Hepatocyte (in vitro differentiated cells): ENCODE measurements at regions not wholly inside any gene's neighbourhood (a gene's known extent, or its start where the extent isn't known, plus 50 kb on each side); places are given as distances from the start of the nearest gene placed in this dataset.

ENCODE experiments used
- DNase-seq: peaks from one replicate; pipeline ENCODE4 v3.0.0-alpha.2; 2016; ENCODE audit warnings: low spot score
- H2AFZ ChIP-seq: fragments of 200-600 bp; sonication (generic); 2 replicates; pipeline ENCODE4 v1.6.0; 2016; ENCODE audit warnings: antibody characterized with exemption, mild to moderate bottlenecking
- H3K27ac ChIP-seq: fragments of 200-600 bp; sonication (generic); 2 replicates; pipeline ENCODE4 v1.5.1; 2016; ENCODE audit warnings: mild to moderate bottlenecking
- H3K27me3 ChIP-seq: fragments of 200-600 bp; sonication (generic); 2 replicates; pipeline ENCODE4 v1.6.1; 2016
- H3K36me3 ChIP-seq: fragments of 200-600 bp; sonication (generic); replicated peaks from 2 replicates; pipeline ENCODE4 v1.5.1; 2016; ENCODE audit warnings: low read depth; ENCODE audit not compliant: insufficient read depth
- H3K4me1 ChIP-seq: fragments of 200-600 bp; sonication (generic); 2 replicates; pipeline ENCODE4 v1.5.1; 2016; ENCODE audit warnings: mild to moderate bottlenecking, moderate library complexity; ENCODE audit not compliant: insufficient read depth
- H3K4me2 ChIP-seq: fragments of 200-600 bp; sonication (generic); 2 replicates; pipeline ENCODE4 v1.6.0; 2016
- H3K4me3 ChIP-seq: fragments of 200-600 bp; sonication (generic); 2 replicates; pipeline ENCODE4 v1.5.1; 2016; ENCODE audit warnings: mild to moderate bottlenecking
- H3K79me2 ChIP-seq: fragments of 200-600 bp; sonication (generic); 2 replicates; pipeline ENCODE4 v1.6.0; 2017; ENCODE audit warnings: mild to moderate bottlenecking
- H3K9me2 ChIP-seq: fragments of 200-600 bp; sonication (generic); replicated peaks from 2 replicates; pipeline ENCODE4 v1.6.0; 2017; ENCODE audit warnings: mild to moderate bottlenecking; ENCODE audit not compliant: insufficient read depth
- H3K9me3 ChIP-seq: fragments of 200-600 bp; sonication (generic); 2 replicates; pipeline ENCODE4 v1.5.1; 2016; ENCODE audit warnings: low read depth, mild to moderate bottlenecking
- H4K20me1 ChIP-seq: fragments of 200-600 bp; sonication (generic); 2 replicates; pipeline ENCODE4 v1.6.0; 2016; ENCODE audit warnings: mild to moderate bottlenecking; ENCODE audit not compliant: insufficient read depth, poor library complexity, severe bottlenecking
- CTCF ChIP-seq: fragments of 200-600 bp; sonication (generic); IDR thresholded peaks from 2 replicates; pipeline ENCODE4 v1.5.1; 2016; ENCODE audit warnings: antibody characterized with exemption, mild to moderate bottlenecking; ENCODE audit not compliant: poor library complexity
- EZH2 ChIP-seq: fragments of 200-600 bp; sonication (generic); IDR thresholded peaks from 2 replicates; pipeline ENCODE4 v1.6.1; 2016; ENCODE audit warnings: antibody characterized with exemption, mild to moderate bottlenecking, borderline replicate concordance
- EZH2phosphoT487 ChIP-seq: fragments of 200-600 bp; sonication (generic); IDR thresholded peaks from one replicate; pipeline ENCODE4 v1.6.1; 2018; ENCODE audit warnings: antibody characterized with exemption, mild to moderate bottlenecking, low read depth, moderate library complexity; ENCODE audit not compliant: unreplicated experiment, severe bottlenecking
- WGBS: methylation state at CpG from one replicate; pipeline ENCODE4 v1.1.6; 2016; ENCODE audit warnings: low lambda C conversion rate; ENCODE audit errors: missing lambda C conversion rate; 5-methylcytosine and 5-hydroxymethylcytosine counted together

- DNase-seq: no peak
- Histone ChIP-seq H4K20me1 (no peaks in the 10 kb centered on the region), H3K36me3 (no peaks in the 10 kb centered on the region), H3K9me2 (no peaks in the 10 kb centered on the region), H3K27me3 (no peaks in the 10 kb centered on the region), H3K79me2 (no peaks in the 10 kb centered on the region), H3K4me3 (no peak overlapping the region), H3K4me2 (no peak overlapping the region), H2AFZ (no peak overlapping the region), H3K9me3 (no peaks in the 10 kb centered on the region), H3K4me1 (no peaks in the 10 kb centered on the region), H3K27ac (no peak overlapping the region)
- TF ChIP-seq CTCF: no peak
- WGBS: 98% methylated on average over 2 of the region's 2 CpGs
Observed at GRCh38 chr7:114264023-114264422, 150.6 kb upstream of the FOXP2 start.

- no peaks in the 10 kb centered on the region for H3K4me1 ChIP-seq
- TF ChIP-seq EZH2phosphoT487 (no peak), CTCF (no peak), EZH2 (no peak)
- no peak overlapping the region for H2AFZ ChIP-seq
Observed at GRCh38 chr7:114263219-114263618, 151.4 kb upstream of the FOXP2 start.

GRCh38 chr7:114255404-114255841, 159.2 kb upstream of the FOXP2 start:
- Histone ChIP-seq H3K4me1 (no peaks in the 10 kb centered on the region), H3K79me2 (no peaks in the 10 kb centered on the region), H3K9me3 (no peaks in the 10 kb centered on the region), H3K4me3 (no peak overlapping the region), H3K4me2 (no peak overlapping the region), H4K20me1 (no peaks in the 10 kb centered on the region), H3K27me3 (no peaks in the 10 kb centered on the region), H3K27ac (no peak overlapping the region), H2AFZ (no peak overlapping the region), H3K36me3 (no peaks in the 10 kb centered on the region), H3K9me2 (no peaks in the 10 kb centered on the region)
- DNase-seq: no peak
- TF ChIP-seq CTCF (no peak), EZH2 (no peak)
- WGBS: 92% methylated on average over 13 of the region's 14 CpGs

More at GRCh38 chr7:114263219-114263618, 151.4 kb upstream of the FOXP2 start:
- 95% methylated on average over 3 of the region's 3 CpGs for WGBS
- no peak overlapping the region for H3K4me2 ChIP-seq
- H3K27ac ChIP-seq: no peak overlapping the region
- no peaks in the 10 kb centered on the region for H3K79me2 ChIP-seq
- no peaks in the 10 kb centered on the region for H3K27me3 ChIP-seq
- H3K9me2 ChIP-seq: no peaks in the 10 kb centered on the region
- H3K9me3 ChIP-seq: no peaks in the 10 kb centered on the region
- H4K20me1 ChIP-seq: no peaks in the 10 kb centered on the region
- no peaks in the 10 kb centered on the region for H3K36me3 ChIP-seq
- DNase-seq: no peak
- no peak overlapping the region for H3K4me3 ChIP-seq

GRCh38 chr7:114243646-114244045, 171.0 kb upstream of the FOXP2 start:
- Histone ChIP-seq H3K36me3 (no peaks in the 10 kb centered on the region), H3K79me2 (no peaks in the 10 kb centered on the region), H4K20me1 (no peaks in the 10 kb centered on the region), H3K9me3 (no peaks in the 10 kb centered on the region), H3K9me2 (no peaks in the 10 kb centered on the region), H3K4me2 (no peak overlapping the region), H2AFZ (no peak overlapping the region), H3K27me3 (no peaks in the 10 kb centered on the region), H3K27ac (peak overlapping the region; percentile 19), H3K4me3 (no peak overlapping the region), H3K4me1 (no peaks in the 10 kb centered on the region)
- 87% methylated on average over 3 of the region's 3 CpGs for WGBS
- no peak for DNase-seq
- TF ChIP-seq CTCF: no peak
